Epithelial cell of prostate (primary cell): ENCODE measurements at regions not wholly inside any gene's neighbourhood (a gene's known extent, or its start where the extent isn't known, plus 50 kb on each side); places are given as distances from the start of the nearest gene placed in this dataset.

Experiments
- DNase-seq: peaks from one replicate; pipeline ENCODE4 v3.0.0-alpha.2; 2011; ENCODE audit warnings: low read depth, low spot score
- H3K27ac ChIP-seq: fragments of 450-650 bp; 2 replicates; pipeline ENCODE4 v1.5.1; 2017; ENCODE audit warnings: mild to moderate bottlenecking

GRCh38 chr22:49155770-49156580, 671.7 kb downstream of the BRD1 start:
- no peak overlapping the region for H3K27ac ChIP-seq
- DNase-seq, result no peak

GRCh38 chr22:49155039-49155769, 672.5 kb downstream of the BRD1 start:
- no peak overlapping the region for H3K27ac ChIP-seq
- DNase-seq, result no peak

GRCh38 chr22:49154433-49154832, 673.2 kb downstream of the BRD1 start:
- no peak overlapping the region for H3K27ac ChIP-seq
- no peak for DNase-seq

- DNase-seq, result no peak
- no peak overlapping the region for H3K27ac ChIP-seq
These were observed 673.8 kb downstream of the BRD1 start for GRCh38 chr22:49153921-49154320.

- DNase-seq, result no peak
- H3K27ac ChIP-seq, result no peak overlapping the region
These were observed 674.5 kb downstream of the BRD1 start for GRCh38 chr22:49152939-49153770.

GRCh38 chr22:49152127-49152938, 675.3 kb downstream of the BRD1 start:
- H3K27ac ChIP-seq, result no peak overlapping the region
- DNase-seq, result no peak

GRCh38 chr22:49151256-49152126, 676.2 kb downstream of the BRD1 start:
- no peak overlapping the region for H3K27ac ChIP-seq

GRCh38 chr22:49150801-49151221, 676.9 kb downstream of the BRD1 start:
- no peak overlapping the region for H3K27ac ChIP-seq
- no peak for DNase-seq

More at GRCh38 chr22:49151256-49152126, 676.2 kb downstream of the BRD1 start:
- DNase-seq, result no peak

- DNase-seq, result no peak
- H3K27ac ChIP-seq, result no peak overlapping the region
These were observed 677.7 kb downstream of the BRD1 start for GRCh38 chr22:49149721-49150608.

GRCh38 chr22:49148895-49149418, 678.7 kb downstream of the BRD1 start:
- H3K27ac ChIP-seq, result no peak overlapping the region
- no peak for DNase-seq

GRCh38 chr22:49147617-49148175, 680.0 kb downstream of the BRD1 start:
- no peak overlapping the region for H3K27ac ChIP-seq
- DNase-seq, result no peak

- no peak for DNase-seq
These were observed 680.5 kb downstream of the BRD1 start for GRCh38 chr22:49147171-49147570.

GRCh38 chr22:49146511-49146910, 681.2 kb downstream of the BRD1 start:
- DNase-seq, result no peak
- H3K27ac ChIP-seq, result no peak overlapping the region

More at GRCh38 chr22:49147171-49147570, 680.5 kb downstream of the BRD1 start:
- H3K27ac ChIP-seq, result no peak overlapping the region

- DNase-seq, result no peak
- H3K27ac ChIP-seq, result no peak overlapping the region
These were observed 683.9 kb downstream of the BRD1 start for GRCh38 chr22:49143812-49144211.

GRCh38 chr22:49142891-49143290, 684.8 kb downstream of the BRD1 start:
- no peak for DNase-seq
- no peak overlapping the region for H3K27ac ChIP-seq

GRCh38 chr22:49142296-49142695, 685.4 kb downstream of the BRD1 start:
- H3K27ac ChIP-seq, result no peak overlapping the region
- DNase-seq, result no peak

GRCh38 chr22:49141761-49142160, 685.9 kb downstream of the BRD1 start:
- H3K27ac ChIP-seq, result no peak overlapping the region
- DNase-seq, result no peak
